OCI-LY7 (cell line): ENCODE measurements at regions not wholly inside any gene's neighbourhood (a gene's known extent, or its start where the extent isn't known, plus 50 kb on each side); places are given as distances from the start of the nearest gene placed in this dataset.

Experiments
- CTCF ChIP-seq: fragments of 200-600 bp; sonication (generic); conservative IDR thresholded peaks from 2 replicates; pipeline ENCODE4 v1.5.1; 2014; ENCODE audit warnings: mild to moderate bottlenecking, antibody characterized with exemption, low read length, moderate library complexity, mixed read lengths
- EZH2phosphoT487 ChIP-seq: fragments of 200-600 bp; sonication (generic); IDR thresholded peaks from 2 replicates; pipeline ENCODE4 v1.6.1; 2018; ENCODE audit warnings: low read depth, borderline replicate concordance, mild to moderate bottlenecking, mixed run types, antibody characterized with exemption, low read length, moderate library complexity, mixed read lengths

- TF ChIP-seq CTCF: no peak
- TF ChIP-seq EZH2phosphoT487: no peak
Measured at GRCh38 chr9:82606071-82606470, 456.9 kb downstream of the RASEF start.
